Stimulated activated naive CD4-positive, alpha-beta T cell (primary cell): ENCODE measurements at regions not wholly inside any gene's neighbourhood (a gene's known extent, or its start where the extent isn't known, plus 50 kb on each side); places are given as distances from the start of the nearest gene placed in this dataset.

Experiments
- DNase-seq, 6 experiments: peaks; one replicate each; lab custom pipeline; 2025; lab: John Stamatoyannopoulos, UW

GRCh38 chr9:7984203-7984602 is 184.6 kb upstream of the DMAC1 start:
- DNase-seq = no peak

- DNase-seq = no peak
These were observed 183.9 kb upstream of the DMAC1 start for GRCh38 chr9:7983490-7983889.

DNA sequence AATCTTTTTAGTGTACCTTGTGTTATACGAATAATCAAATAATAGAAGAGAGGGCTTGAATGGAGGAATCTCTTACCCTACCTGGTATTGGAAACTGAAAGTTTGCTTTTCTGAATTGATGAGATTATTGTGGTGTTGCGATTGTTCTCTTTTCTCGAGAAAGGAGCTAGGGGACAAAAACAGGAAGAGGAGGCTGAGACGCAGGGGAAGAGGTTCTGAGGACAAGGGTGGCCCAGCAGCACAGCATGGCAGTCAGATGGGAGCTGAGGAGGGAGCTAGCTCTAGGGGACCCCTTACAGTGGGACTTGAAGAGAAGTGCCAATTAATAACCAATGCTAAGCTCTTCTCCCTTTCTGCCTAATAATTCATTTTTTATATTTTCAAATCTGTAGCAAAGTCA is 183.3 kb upstream of the DMAC1 start:
- DNase-seq = peak in 2 of 6 experiments; percentile 4 to 10

GRCh38 chr9:7980691-7981289 is 181.2 kb upstream of the DMAC1 start:
- DNase-seq = no peak

DNA sequence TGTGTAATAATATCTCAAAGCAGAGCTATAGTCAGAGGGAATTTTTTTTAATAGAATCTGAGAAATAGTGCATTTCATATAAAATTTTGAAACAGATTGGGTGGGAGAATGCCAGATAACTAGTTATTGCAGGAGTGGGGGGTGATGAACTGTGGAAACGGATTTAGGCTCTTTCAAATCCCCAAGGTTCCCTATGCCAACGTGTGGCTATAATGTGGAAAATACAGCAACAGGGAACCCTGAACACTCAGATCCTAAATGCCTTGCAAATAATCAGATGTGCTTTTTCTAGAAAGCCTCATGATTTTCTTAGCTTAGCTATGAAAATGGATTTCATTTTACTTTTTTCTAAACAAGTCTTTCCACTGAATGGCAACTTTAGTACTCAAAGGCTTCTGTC is 180.5 kb upstream of the DMAC1 start:
- DNase-seq = no peak

DNA sequence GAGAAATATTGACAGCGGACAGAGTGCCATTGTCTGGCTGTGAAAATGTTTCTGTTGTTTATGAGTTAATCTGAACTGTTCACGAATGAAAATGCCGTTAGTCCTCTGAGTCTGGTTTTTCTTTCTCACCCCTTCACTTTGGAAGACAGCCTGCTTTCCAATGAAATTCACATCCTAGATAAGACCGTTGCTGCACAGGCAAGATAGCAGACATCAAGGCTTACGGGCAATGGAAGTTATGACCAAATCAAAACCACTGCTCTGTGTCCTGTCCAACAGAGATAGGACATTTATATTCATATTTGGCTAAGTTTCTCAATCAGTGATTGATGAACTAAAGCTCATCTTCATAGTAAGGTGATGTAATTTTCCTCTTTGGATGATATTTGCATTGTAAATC is 180.0 kb upstream of the DMAC1 start:
- no peak for DNase-seq

DNA sequence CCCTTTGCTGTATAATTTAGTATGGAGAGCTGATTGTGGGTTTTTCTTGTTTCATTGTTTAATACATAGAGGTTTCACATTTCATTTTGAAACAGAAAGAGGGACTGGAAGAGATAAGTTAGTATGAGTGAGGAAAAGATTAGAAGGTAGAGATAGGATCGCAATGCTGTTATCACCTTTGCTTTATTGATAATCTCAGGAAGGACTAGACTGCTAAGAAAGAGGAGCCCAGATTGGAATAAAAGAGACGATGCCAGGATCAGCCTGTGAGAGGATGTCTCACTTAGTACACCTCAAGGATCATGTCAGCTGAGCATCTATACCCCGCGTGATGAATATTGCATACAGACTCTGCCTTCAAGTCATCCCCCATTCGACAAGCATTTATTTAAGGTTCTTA is 178.0 kb upstream of the DMAC1 start:
- peak in 1 of 6 experiments; percentile 3 for DNase-seq

- DNase-seq = no peak
These were observed 177.3 kb upstream of the DMAC1 start for GRCh38 chr9:7976856-7977255.

DNA sequence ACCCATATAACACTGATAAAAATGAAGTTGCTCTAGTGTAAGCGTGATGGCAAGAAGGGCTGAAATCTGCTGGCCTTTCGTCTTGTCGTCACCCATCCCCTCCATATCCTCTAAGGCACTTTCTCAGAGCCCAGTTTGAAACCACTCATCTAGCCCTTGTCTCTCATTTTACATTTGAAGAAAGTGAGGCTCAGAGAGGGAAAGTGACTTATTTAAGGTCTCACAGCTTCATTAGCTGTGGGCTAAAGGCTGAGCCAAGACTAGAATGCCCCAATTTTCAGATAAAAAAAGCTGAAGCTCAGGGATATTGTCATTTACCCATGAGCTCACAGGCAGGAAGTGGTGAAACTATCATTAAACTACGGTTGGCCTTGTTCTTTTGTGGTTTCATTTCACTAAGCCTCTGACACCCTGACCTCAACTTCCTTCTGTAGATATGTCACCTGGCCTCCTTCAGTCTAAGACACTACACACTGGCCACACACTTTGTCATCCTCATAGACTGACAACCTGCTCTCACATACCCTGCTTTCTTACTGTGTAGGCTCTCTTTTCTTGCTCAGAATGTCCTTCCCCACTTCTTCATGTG is 176.7 kb upstream of the DMAC1 start:
- peak in 4 of 6 experiments; percentile 23 to 85 (median 84) for DNase-seq

DNA sequence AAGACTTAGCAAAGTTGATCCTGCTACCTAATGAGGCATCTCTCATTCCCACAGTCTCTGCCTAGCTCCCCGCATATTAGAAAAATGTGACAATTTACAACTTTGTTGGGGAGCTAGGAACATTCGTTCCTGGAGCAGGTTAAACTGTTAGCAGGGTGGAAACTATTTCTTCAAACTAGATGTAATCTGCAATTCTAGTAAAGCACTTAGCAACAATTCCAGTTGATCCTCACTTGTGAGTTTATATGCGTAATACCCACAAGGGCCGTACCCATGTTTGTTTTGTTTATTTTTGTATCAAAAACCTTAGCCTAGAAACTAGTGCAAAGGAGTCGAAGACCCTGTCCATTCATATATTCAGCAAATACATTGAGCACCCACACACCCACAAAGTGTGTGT is 175.8 kb upstream of the DMAC1 start:
- DNase-seq = no peak

- DNase-seq = peak in 3 of 6 experiments; percentile 10 to 33 (median 20)
These were observed 174.9 kb upstream of the DMAC1 start for GRCh38 chr9:7974335-7974960.

DNA sequence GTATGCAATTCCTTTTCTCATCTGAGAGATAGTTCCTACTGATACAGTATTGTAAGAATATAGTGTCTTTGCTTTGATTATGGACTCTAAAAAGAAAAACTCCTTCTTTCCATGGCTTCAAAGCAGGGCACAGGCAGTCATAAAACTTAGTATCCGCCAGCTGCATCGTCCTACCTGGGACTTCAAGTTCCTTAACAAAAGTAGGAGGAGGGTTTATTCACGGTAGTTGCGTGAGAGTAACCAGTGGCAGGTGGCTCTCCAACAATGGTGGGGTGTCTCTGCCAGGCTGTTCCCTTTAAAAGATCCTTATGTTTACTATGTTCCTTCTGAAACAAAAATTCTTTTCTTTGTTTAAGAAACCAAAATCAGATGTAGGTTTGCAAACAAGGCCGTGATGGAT is 173.5 kb upstream of the DMAC1 start:
- DNase-seq = no peak

DNA sequence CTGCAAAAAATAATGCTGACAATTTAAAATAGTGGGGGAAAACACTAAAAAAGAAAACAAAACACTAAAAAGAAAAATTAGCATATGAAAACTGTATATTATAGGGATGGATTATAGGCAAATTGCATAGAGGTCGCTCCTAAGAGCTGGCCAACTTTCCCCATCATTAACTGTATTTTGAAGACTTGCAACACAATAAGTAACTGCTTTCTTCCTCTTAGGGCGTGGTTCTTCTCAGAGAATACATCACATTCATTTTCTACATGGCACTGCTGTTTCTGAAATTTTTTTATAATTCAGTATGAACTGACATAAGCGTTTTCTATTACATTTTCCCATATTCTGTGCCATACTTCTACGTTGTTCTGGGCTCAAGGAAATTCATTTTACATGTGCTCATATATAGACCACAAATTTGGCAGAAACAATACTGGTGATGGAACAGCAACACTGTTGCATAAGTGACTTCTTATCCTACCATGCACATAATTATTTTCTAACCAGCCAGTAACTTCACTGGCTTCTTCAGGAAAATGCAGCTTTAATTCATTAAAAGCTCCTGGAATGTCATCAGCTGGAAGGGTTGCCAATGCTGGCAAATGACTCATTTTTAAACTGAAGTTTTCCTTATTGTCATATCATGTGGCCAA is 171.2 kb upstream of the DMAC1 start:
- no peak for DNase-seq

DNA sequence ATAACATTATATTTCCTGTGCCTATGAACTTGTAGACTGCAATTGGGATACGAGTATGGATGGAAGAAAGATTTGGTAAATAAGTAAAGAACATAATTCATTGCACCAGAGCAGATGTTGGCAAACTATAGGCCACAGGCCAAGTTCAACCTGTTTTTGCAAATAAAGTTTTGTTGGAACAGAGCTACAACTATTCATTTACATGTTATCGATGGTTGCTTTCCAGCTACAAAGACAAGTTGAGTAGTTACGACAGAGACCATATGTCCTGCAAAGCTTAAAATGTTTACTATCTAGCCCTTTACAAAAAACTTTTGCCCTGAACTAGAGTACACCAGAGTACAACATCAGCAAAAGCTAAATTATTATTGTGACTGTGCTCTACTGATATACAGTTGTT is 169.1 kb upstream of the DMAC1 start:
- no peak for DNase-seq

- no peak for DNase-seq
These were observed 168.3 kb upstream of the DMAC1 start for GRCh38 chr9:7967851-7968250.

GRCh38 chr9:7967093-7967827 is 167.7 kb upstream of the DMAC1 start:
- peak in 3 of 6 experiments; percentile 12 to 19 (median 18) for DNase-seq

DNA sequence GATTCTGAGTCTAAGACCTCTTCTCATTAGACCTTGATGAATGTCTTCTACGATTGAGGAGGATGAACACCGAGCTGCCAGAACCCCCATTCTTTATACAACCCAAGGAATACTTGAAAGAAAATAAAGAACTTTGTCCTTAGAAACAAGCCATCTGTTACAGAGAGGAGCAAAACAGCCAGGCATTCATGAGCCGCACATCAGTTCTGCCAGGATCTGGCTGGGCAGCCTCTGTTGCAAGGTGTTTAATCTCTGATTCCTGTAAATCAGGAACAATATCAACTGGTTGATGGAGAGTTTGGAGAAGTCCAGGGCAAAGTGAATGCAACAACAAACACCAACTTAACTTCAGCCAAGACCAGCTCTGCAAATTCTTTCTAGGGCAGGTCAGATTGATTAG is 165.5 kb upstream of the DMAC1 start:
- DNase-seq = no peak

GRCh38 chr9:7963026-7963425 is 163.4 kb upstream of the DMAC1 start:
- DNase-seq = no peak

- DNase-seq = no peak
These were observed 161.5 kb upstream of the DMAC1 start for GRCh38 chr9:7961076-7961475.

- no peak for DNase-seq
These were observed 160.9 kb upstream of the DMAC1 start for GRCh38 chr9:7960320-7961050.

DNA sequence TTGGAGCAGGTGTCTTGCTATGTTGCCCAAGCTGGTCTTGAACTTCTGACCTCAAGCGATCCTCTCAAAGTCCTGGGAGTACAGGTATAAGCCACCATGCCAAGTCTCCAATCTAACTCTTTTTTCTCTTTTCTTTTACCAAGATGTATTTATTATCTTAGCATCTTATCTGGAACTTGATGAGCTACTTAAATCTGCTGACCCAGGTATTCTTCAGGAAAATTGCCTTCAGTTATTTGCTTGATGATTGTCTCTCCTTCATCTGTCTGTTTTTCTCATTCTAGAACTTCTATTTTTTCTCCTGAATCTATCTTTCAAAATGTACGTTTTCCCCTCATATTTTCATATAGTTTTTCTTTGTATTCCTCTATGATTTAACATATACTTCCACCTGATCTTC is 158.2 kb upstream of the DMAC1 start:
- DNase-seq = no peak

- DNase-seq = no peak
These were observed 148.0 kb upstream of the DMAC1 start for GRCh38 chr9:7947577-7947976.
